Naive thymus-derived CD4-positive, alpha-beta T cell (primary cell): ENCODE measurements at regions not wholly inside any gene's neighbourhood (a gene's known extent, or its start where the extent isn't known, plus 50 kb on each side); places are given as distances from the start of the nearest gene placed in this dataset.
A peak's percentile ranks its signal among the peaks of the same experiment; 100 is the strongest.

Source experiments
- ATAC-seq: fragments of 150-1000 bp; cut with Tn5 transposase; 2 replicates; pipeline ENCODE4 v1.10.0; 2021; ENCODE audit warnings: mild to moderate bottlenecking, moderate library complexity
- CTCF ChIA-PET: fragments of 350-600 bp; sonication (Branson Sonifier 250); formaldehyde crosslinking; loops from one replicate; lab custom pipeline; 2021; ENCODE audit warnings: antibody characterized with exemption; lab: Charles Lee
- POLR2A ChIA-PET: fragments of 350-600 bp; sonication (Branson Sonifier 250); formaldehyde crosslinking; loops from one replicate; lab custom pipeline; 2021; ENCODE audit warnings: antibody characterized with exemption, inconsistent platforms; lab: Charles Lee
- DNase-seq, 9 donors: peaks; one replicate each; pipeline versions ENCODE4 v3.0.0 to v3.0.0-alpha.2; 2020 to 2022; ENCODE audit warnings: mixed read lengths in 1 of 9
- H3K27ac ChIP-seq: one replicate; pipeline ENCODE4 v1.7.0; 2013; ENCODE audit warnings: mild to moderate bottlenecking, low read depth, low read length, moderate library complexity
- H3K27me3 ChIP-seq, 2 donors: one replicate each; pipeline ENCODE4 v1.7.0; 2013; ENCODE audit warnings: low read length in 2 of 2, mild to moderate bottlenecking in 2 of 2, moderate library complexity in 2 of 2; ENCODE audit not compliant: control insufficient read depth in 2 of 2, insufficient read depth in 2 of 2
- H3K36me3 ChIP-seq, 3 experiments: 1 replicate in 2 of 3; 2 replicates in 1 of 3; pipeline ENCODE4 v1.7.0; 2013; ENCODE audit warnings: low read length in 3 of 3, mild to moderate bottlenecking in 3 of 3, moderate library complexity in 1 of 3; ENCODE audit not compliant: insufficient read depth in 3 of 3, control insufficient read depth in 2 of 3
- H3K4me1 ChIP-seq, 2 donors: one replicate each; pipeline ENCODE4 v1.7.0; 2013; ENCODE audit warnings: low read length in 2 of 2, mild to moderate bottlenecking in 2 of 2, moderate library complexity in 1 of 2; ENCODE audit not compliant: control insufficient read depth in 2 of 2, insufficient read depth in 2 of 2
- H3K4me3 ChIP-seq: 2 replicates; pipeline ENCODE4 v1.7.0; 2013; ENCODE audit warnings: mild to moderate bottlenecking, low read length
- H3K9me3 ChIP-seq, 3 experiments: 1 replicate in 2 of 3; 2 replicates in 1 of 3; pipeline ENCODE4 v1.7.0; 2013; ENCODE audit warnings: low read length in 3 of 3; ENCODE audit not compliant: control insufficient read depth in 2 of 3
- H3K27ac Mint-ChIP-seq, 9 donors: one replicate each; pipeline ENCODE4 v1.8.0; 2020 to 2022; ENCODE audit warnings: mixed read lengths in 9 of 9, mild to moderate bottlenecking in 8 of 9, moderate library complexity in 5 of 9, inconsistent platforms in 2 of 9
- H3K27me3 Mint-ChIP-seq, 5 donors: one replicate each; pipeline ENCODE4 v1.8.0; 2021 to 2022; ENCODE audit warnings: mixed read lengths in 5 of 5, mild to moderate bottlenecking in 1 of 5
- H3K36me3 Mint-ChIP-seq, 5 donors: one replicate each; pipeline ENCODE4 v1.8.0; 2020 to 2022; ENCODE audit warnings: mixed read lengths in 5 of 5, mild to moderate bottlenecking in 3 of 5, inconsistent platforms in 1 of 5
- H3K4me1 Mint-ChIP-seq, 7 donors: one replicate each; pipeline ENCODE4 v1.8.0; 2020 to 2022; ENCODE audit warnings: mixed read lengths in 7 of 7, mild to moderate bottlenecking in 3 of 7, inconsistent platforms in 1 of 7
- H3K4me3 Mint-ChIP-seq, 10 donors: one replicate each; pipeline ENCODE4 v1.8.0; 2020 to 2022; ENCODE audit warnings: mild to moderate bottlenecking in 10 of 10, mixed read lengths in 10 of 10, moderate library complexity in 6 of 10, inconsistent platforms in 2 of 10
- H3K9me3 Mint-ChIP-seq, 11 donors: one replicate each; pipeline ENCODE4 v1.8.0; 2020 to 2022; ENCODE audit warnings: mixed read lengths in 11 of 11, mild to moderate bottlenecking in 4 of 11, inconsistent platforms in 1 of 11, moderate library complexity in 1 of 11
- intact Hi-C, 2 donors: fragments of 100-400 bp; cut with micrococcal nuclease; formaldehyde crosslinking; loops; one replicate each; pipeline ENCODE4 v1.15.1; 2023

DNA sequence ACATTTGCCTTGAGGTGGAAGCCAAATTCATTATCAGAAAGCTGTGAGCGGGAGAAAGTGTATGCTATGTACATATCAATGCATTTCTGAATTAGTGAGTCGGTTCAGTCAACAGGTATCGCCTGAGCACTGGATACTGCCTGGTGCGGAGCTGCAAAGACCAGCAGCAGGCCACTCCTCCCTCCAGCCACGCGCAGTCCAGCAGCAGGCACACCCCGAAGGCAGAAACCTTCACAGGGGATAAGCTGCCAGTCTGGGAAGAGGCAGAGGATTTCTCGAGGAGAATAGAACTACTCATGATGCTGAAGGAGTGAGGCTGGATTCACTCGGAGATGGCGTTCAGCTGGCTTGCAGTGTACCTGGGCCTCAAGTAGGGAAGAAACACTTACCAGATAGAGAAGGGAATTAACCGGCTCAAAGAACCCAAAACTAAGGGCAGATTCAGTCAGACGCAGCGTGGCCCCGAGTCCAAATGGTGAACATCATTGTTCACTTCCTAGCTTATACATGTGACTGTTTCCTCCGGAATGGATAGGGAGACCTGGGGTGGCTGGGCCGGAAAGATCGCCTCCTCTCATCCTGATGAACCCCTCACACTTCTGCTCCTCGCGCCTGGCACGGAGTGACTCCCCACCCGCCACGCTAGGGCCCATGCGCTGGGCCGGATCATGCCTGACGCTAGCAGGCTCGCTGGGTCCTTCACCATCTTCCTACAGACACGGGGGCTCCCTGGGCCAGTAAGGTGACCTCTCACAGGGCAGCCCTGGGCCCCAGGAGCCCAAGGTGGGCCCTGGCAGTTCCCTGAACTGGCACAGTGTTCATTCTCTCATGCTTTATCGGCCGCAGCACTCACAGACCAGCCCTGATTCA lies 78.1 kb upstream of the SPATA31C2 start:
- Histone ChIP-seq H3K27ac (no peak overlapping the region), H3K36me3 (no peaks in the 10 kb centered on the region), H3K4me1 (no peaks in the 10 kb centered on the region), H3K9me3 (no peaks in the 10 kb centered on the region), H3K27me3 (peaks cover 0 to 4% of the 10 kb centered on the region in 2 donors), H3K4me3 (no peak overlapping the region)
- CTCF ChIA-PET = no interaction called here
- H3K36me3 Mint-ChIP-seq = peaks cover 0 to 7% (median 0%) of the 10 kb centered on the region in 5 donors
- POLR2A ChIA-PET = no interaction called here
- intact Hi-C loops = no loop called here
- H3K27me3 Mint-ChIP-seq = peaks cover 17 to 34% (median 20%) of the 10 kb centered on the region in 5 donors
- peaks cover 0 to 29% (median 8%) of the 10 kb centered on the region in 11 donors for H3K9me3 Mint-ChIP-seq
- no peak for ATAC-seq
- H3K4me3 Mint-ChIP-seq = no peak overlapping the region
- no peak for DNase-seq
- no peak overlapping the region for H3K27ac Mint-ChIP-seq
- H3K4me1 Mint-ChIP-seq = no peaks in the 10 kb centered on the region

DNA sequence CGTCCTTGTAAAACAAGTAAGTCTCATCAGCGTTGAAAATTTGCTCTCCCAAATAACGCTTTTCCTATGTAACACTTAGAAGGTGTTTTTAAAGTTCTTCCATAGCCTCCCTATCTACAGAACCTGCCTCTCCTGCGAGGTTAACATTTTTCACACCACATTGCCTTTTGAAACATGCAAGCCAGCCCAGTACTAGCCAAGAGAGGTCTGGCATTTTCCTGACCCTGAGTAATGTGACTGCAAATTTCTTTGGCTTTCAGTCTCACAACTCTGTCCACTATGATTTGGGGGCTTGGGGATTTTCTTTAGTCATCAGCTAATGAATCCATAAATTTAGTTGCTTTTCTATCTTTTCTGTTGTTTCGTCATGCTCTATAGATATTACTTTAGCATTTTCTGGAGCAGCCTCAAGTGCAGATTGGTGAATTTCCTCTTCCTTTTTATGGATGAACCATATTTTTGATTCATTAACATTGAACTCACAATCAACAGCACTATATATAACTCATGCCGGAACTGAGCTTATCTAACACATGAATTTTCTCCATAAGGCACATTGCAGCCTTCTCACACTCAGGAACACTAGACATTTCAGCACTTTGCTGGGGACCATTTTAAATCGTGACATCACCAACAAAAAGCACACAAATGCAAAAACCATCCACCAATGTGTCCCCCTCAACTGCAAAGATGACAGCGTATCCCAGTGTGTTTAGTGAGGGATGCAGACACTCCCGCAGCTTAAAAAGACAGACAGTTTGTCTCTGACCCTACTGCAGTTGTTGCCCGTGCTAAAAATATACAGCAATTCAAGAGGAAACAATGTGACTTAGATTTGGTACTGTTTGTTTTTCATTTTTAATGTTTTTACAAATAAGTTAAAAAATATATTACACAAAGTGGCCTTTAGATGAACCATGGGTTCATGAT lies 77.2 kb upstream of the SPATA31C2 start:
- H3K27ac Mint-ChIP-seq = no peak overlapping the region
- H3K27me3 Mint-ChIP-seq = peaks cover 14 to 37% (median 20%) of the 10 kb centered on the region in 5 donors
- H3K9me3 Mint-ChIP-seq = peaks cover 0 to 31% (median 8%) of the 10 kb centered on the region in 11 donors
- DNase-seq = no peak
- Histone ChIP-seq H3K27me3 (peaks cover 0 to 4% of the 10 kb centered on the region in 2 donors), H3K4me3 (no peak overlapping the region), H3K27ac (no peak overlapping the region), H3K36me3 (no peaks in the 10 kb centered on the region), H3K4me1 (no peaks in the 10 kb centered on the region), H3K9me3 (no peaks in the 10 kb centered on the region)
- intact Hi-C loops = no loop called here
- H3K36me3 Mint-ChIP-seq = peaks cover 0 to 7% (median 0%) of the 10 kb centered on the region in 5 donors
- POLR2A ChIA-PET = no interaction called here
- no peak for ATAC-seq
- CTCF ChIA-PET = no interaction called here
- H3K4me3 Mint-ChIP-seq = no peak overlapping the region
- no peaks in the 10 kb centered on the region for H3K4me1 Mint-ChIP-seq

DNA sequence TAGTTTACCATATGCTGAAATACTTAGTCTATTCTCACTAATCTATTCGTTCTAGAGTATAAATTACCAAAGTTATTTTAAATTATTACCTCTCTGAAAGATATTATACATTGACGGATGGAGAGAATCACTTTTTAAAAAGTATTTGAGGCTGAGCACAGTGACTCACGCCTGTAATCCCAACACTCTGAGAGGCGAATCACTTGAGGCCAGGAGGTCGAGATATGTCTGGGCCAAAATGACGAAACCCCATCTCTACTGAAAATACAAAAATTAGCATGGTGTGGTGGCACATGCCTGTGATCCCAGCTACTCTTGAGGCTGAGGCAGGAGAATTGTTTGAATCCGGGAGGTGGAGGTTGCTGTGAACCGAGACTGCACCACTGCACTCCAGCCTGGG lies 64.0 kb upstream of the SPATA31C2 start:
- peaks cover 0 to 8% (median 4%) of the 10 kb centered on the region in 7 donors for H3K4me1 Mint-ChIP-seq
- H3K4me3 Mint-ChIP-seq = no peak overlapping the region
- peaks cover 6 to 17% (median 12%) of the 10 kb centered on the region in 5 donors for H3K27me3 Mint-ChIP-seq
- no peaks in the 10 kb centered on the region for H3K9me3 ChIP-seq
- DNase-seq (no peak), ATAC-seq (no peak)
- peaks cover 0 to 5% (median 0%) of the 10 kb centered on the region in 11 donors for H3K9me3 Mint-ChIP-seq
- peaks cover 0 to 2% of the 10 kb centered on the region in 2 donors for H3K27me3 ChIP-seq
- no peak overlapping the region for H3K27ac Mint-ChIP-seq
- no peaks in the 10 kb centered on the region for H3K36me3 ChIP-seq
- ChIA-PET CTCF (no interaction called here), POLR2A (no interaction called here)
- H3K4me3 ChIP-seq = no peak overlapping the region
- H3K36me3 Mint-ChIP-seq = no peaks in the 10 kb centered on the region
- H3K4me1 ChIP-seq = no peaks in the 10 kb centered on the region
- intact Hi-C loops = no loop called here
- H3K27ac ChIP-seq = no peak overlapping the region

DNA sequence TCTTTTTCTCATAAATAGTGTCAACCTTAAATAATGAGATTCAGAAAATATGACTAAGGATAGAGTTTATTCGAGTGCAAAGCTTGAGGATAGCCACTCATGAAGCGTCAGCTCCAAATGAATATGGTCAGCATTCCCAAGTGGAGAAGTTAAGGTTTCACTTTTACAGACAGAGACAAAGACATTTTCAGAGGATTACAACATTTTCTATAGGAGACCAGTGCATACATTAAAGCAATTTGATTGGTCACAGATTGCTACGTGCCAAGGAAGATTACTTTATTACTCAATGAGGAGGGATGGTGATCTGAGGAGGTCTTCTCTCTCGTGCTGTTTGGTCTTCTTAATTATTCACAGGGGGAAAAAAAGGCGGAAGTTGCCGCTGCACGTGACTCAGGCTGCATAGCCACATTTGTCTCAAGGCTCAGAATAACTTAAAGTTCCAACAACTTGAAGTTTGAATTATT lies 60.1 kb upstream of the SPATA31C2 start:
- peaks cover 0 to 2% of the 10 kb centered on the region in 2 donors for H3K27me3 ChIP-seq
- intact Hi-C loops = no loop called here
- no peak overlapping the region for H3K4me3 ChIP-seq
- CTCF ChIA-PET = no interaction called here
- POLR2A ChIA-PET = no interaction called here
- Mint-ChIP-seq H3K4me1 (peaks cover 0 to 10% (median 6%) of the 10 kb centered on the region in 7 donors), H3K9me3 (peaks cover 0 to 1% (median 0%) of the 10 kb centered on the region in 11 donors), H3K27me3 (peaks cover 15 to 34% (median 17%) of the 10 kb centered on the region in 5 donors), H3K36me3 (no peaks in the 10 kb centered on the region), H3K27ac (no peak overlapping the region), H3K4me3 (peak overlapping the region in 2 of 10 donors; percentile 17 to 26)
- H3K4me1 ChIP-seq = no peaks in the 10 kb centered on the region
- ATAC-seq = no peak
- H3K36me3 ChIP-seq = no peaks in the 10 kb centered on the region
- DNase-seq = no peak
- no peaks in the 10 kb centered on the region for H3K9me3 ChIP-seq
- no peak overlapping the region for H3K27ac ChIP-seq

DNA sequence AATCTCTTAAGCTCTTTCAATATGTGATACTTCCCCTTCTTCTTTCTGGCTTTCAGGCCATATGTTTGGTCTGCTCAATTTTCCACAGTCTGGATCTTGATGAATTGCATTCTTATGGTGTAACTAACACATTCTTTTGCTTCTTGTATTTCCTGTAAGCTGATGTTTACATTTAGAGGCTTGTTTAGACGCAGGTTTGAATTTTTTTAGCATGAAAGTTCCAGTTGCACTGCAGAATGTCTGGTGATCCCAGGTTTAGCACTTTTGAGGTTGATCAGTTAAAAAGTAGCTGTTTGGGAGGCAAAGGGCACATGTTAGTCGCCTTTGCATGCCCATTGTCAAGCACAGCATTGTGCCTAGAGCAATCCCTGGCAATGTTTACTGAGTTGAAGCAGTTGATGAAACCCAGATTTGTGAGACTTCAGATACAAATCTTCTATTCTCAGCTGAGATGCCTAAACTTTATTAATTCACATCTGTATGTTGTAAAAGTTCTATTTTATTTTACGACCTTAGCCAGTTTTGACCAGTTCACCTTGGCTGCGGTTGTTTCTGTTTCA lies 59.6 kb upstream of the SPATA31C2 start:
- DNase-seq = no peak
- intact Hi-C loops = no loop called here

DNA sequence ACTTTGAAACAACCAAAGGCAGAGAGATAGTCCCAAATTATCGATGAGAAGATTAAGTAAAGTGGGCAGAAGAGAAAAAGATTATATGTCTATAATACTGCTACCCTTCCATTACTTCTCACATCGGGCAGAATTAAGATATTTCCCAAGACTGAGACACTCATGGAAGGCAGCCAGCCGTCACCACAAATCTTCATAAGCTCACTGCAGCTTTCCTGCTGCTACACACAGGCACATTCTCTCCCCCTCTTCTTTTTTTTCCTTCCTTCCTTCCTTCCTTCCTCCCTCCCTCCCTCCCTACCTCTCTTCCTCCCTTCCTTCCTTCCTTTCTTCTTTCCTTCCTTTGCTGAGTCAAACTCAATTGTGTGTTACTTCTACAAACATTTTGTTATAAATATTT lies 58.7 kb upstream of the SPATA31C2 start:
- H3K9me3 Mint-ChIP-seq = peaks cover 0 to 5% (median 0%) of the 10 kb centered on the region in 11 donors
- intact Hi-C loops = no loop called here
- no peaks in the 10 kb centered on the region for H3K4me1 ChIP-seq
- no peaks in the 10 kb centered on the region for H3K36me3 Mint-ChIP-seq
- H3K27me3 Mint-ChIP-seq = peaks cover 22 to 43% (median 25%) of the 10 kb centered on the region in 5 donors
- ChIA-PET POLR2A (interaction anchor here (0.5 kb wide), 1 partner anchor 20 kb away, joined by 3 read pairs; no protein-coding TSS in a partner anchor), CTCF (no interaction called here)
- ATAC-seq = no peak
- no peak overlapping the region for H3K27ac Mint-ChIP-seq
- peaks cover 0 to 2% of the 10 kb centered on the region in 2 donors for H3K27me3 ChIP-seq
- peaks cover 0 to 10% (median 6%) of the 10 kb centered on the region in 7 donors for H3K4me1 Mint-ChIP-seq
- H3K4me3 ChIP-seq = no peak overlapping the region
- no peak overlapping the region for H3K4me3 Mint-ChIP-seq
- no peak for DNase-seq
- no peaks in the 10 kb centered on the region for H3K9me3 ChIP-seq
- H3K27ac ChIP-seq = no peak overlapping the region
- no peaks in the 10 kb centered on the region for H3K36me3 ChIP-seq

More for the DNA sequence above, 59.6 kb upstream of the SPATA31C2 start:
- Histone ChIP-seq H3K27ac (no peak overlapping the region), H3K9me3 (no peaks in the 10 kb centered on the region), H3K4me3 (no peak overlapping the region), H3K27me3 (peaks cover 0 to 2% of the 10 kb centered on the region in 2 donors), H3K4me1 (no peaks in the 10 kb centered on the region), H3K36me3 (no peaks in the 10 kb centered on the region)
- Mint-ChIP-seq H3K4me3 (no peak overlapping the region), H3K4me1 (peaks cover 0 to 10% (median 6%) of the 10 kb centered on the region in 7 donors), H3K27me3 (peaks cover 17 to 37% (median 19%) of the 10 kb centered on the region in 5 donors), H3K36me3 (no peaks in the 10 kb centered on the region), H3K9me3 (peaks cover 0 to 1% (median 0%) of the 10 kb centered on the region in 11 donors), H3K27ac (no peak overlapping the region)
- ChIA-PET POLR2A (no interaction called here), CTCF (no interaction called here)
- no peak for ATAC-seq
